Activated T-cell treated with anti-CD3 and anti-CD28 coated beads for 24 hours (primary cell): ENCODE measurements at regions not wholly inside any gene's neighbourhood (a gene's known extent, or its start where the extent isn't known, plus 50 kb on each side); places are given as distances from the start of the nearest gene placed in this dataset.

Experiments
- DNase-seq: peaks from one replicate; pipeline ENCODE4 v3.0.0-alpha.2; 2020; ENCODE audit warnings: low read depth

GRCh38 chr2:18425210-18425703 is 135.2 kb downstream of the RDH14 start:
- no peak for DNase-seq

GRCh38 chr2:18423636-18424035 is 136.8 kb downstream of the RDH14 start:
- DNase-seq = no peak

DNA sequence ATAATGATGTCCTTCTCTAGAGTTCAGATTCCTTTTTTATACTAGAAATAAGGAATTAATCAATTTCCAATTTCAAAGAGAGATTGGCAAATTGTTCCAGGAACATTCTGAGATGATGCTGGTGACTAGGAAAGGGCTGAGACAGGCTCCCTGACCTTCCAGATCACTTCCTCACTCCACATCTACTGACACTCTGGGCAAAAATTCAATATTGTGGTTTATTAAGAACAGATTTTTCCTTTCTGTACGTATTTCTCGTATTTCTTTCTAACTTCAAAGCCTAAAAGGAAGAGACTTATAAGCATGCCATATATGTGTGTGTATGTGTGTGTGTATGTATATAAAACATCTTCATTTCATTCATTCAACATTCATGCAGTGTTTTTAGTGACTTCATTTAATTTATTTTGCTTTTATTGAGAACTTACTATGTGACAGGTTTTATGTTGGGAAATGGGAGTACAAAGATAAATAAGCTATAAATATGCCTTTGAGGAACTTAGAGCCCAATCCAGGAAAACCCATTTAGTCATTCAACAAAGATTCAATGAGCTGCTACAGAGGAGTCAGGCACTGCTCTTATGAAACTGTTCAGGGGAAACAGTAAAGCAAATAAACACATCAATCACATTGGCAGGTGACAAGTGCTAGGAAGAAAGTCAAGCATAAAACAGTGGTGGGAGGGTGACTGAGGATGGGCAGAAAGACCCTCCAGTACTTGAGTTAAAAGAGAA is 137.9 kb downstream of the RDH14 start:
- no peak for DNase-seq

DNA sequence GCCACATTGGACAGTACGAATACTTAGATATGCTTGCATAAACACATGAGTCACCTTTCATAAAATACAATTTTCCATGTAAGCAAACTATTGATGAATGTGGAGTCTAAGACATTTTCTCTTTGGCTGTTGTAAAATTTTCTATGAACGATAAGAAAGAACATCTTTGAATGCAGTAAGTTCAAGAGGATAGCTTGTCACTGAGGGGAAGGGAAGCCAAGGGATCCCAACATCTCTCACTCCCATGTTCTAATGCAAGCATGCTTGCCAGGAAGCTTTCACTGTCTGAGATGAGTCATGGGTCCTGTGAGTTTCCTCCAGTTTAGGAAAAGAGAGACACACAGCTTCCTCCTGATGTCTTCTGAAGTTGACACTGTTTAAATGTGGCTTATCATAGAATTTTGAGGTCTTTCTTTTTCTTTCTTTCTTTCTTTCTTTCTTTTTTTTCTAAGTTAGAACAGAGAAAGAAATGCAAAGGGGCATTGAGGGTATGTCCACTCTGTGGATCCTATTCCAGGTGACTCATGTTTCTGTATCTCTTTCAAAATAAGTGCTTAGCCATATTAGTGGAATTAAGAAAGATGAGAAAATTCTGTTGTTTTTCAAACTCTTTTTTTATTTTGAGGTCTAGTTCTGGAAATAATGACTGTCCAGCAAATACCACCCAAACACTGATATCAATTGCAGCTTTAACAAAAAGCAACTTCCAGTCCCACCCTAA is 146.6 kb downstream of the RDH14 start:
- DNase-seq = no peak

- DNase-seq = no peak
Observed at GRCh38 chr2:18412980-18413675, 147.3 kb downstream of the RDH14 start.

- no peak for DNase-seq
Observed at GRCh38 chr2:18411626-18412025, 148.8 kb downstream of the RDH14 start.

DNA sequence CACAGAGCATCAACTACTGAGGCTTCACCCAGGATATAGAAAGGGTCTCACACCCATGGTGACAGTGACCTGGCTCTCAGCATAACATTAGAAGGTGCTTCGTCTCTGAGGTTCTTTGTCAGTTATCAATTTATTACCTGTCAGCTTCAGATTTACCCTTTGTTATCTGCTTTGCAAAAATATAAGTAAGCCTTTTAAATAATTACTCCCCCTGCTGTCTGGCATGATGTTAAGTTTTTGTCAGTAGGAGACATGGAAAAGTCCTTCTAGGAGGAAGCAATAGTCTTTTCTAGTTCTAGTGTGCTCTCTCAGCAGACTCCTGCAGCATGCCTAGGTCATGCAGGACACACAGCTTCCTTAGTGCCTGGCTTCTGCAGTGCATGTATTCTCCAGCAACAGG is 149.9 kb downstream of the RDH14 start:
- DNase-seq = no peak

DNA sequence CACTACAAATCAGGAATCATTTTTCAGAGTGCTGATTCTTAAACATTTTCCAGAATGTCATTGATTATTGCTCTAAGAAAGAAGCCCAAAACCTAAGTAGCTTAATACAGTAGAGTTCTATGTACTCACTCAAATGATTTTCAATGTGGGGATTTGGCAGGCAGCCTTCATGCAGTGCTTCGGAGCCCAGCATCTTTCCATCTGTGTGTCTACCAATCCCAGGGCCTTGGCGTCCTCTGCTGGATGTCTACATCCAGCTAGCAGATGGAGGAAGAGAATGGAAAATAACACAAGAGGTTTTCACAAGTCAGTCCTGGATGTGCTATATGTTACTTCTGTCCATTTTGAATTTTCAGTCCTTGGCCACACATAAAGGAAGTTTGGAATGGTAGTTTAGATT is 151.8 kb downstream of the RDH14 start:
- DNase-seq = no peak

DNA sequence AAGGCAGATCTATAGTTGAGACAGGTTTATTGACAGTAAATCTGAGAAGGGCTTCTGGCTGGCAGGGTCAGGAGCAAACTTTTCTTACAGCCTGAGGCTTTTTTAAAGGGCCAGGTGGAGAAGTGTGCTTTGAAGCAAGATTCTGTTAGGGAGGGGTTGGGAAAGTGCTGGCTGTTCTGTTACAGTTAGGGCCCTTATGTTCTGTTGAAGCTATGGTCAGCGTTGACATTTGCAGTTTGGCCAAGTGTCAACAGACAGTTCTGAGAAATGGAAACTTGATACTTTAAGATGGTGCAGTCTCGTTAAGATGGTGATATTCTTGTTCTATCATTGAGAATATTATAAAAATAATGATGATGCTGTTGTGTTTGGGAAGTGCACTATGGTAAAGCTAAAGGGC is 154.2 kb downstream of the RDH14 start:
- DNase-seq = no peak

DNA sequence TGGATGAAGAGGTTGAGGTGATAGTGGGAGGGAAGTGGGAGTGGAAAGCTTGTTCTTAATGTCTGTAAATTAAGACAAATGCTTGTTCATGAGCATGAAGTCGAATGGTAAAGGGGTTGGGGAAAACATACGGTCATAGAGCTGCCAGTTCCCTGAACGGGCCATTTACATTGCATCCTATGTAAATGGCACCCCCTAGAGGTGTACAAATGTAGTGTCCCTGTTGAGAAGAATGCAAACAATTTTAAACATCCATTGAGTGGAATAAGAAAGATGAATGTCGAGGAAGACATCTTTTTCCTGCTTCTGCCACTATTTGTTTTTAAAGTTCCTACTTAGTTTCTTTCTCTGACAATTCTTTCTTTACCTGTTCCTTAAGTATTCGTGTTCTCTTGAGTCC is 155.7 kb downstream of the RDH14 start:
- DNase-seq = no peak

- DNase-seq = no peak
Observed at GRCh38 chr2:18403921-18404522, 156.4 kb downstream of the RDH14 start.

- no peak for DNase-seq
Observed at GRCh38 chr2:18402831-18403230, 157.6 kb downstream of the RDH14 start.

DNA sequence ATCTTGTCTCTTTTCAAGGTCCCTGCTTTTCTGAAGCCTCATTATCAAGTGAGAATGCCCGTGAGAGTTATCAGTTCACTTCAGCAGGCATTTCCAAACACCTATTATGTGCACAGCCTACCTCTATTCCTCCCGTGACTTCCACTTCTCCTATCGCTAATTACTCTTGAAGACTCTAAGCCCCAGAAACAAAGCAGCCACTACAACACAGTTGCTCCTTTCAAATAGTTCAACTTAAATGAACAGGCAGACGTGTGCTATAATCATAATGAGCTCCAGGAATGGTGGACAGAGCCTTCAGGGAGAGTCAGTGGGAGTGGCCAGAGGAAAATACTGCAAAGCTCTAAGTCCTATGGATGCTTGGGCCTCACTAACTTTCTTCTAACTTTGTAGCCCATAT is 159.0 kb downstream of the RDH14 start:
- DNase-seq = no peak

DNA sequence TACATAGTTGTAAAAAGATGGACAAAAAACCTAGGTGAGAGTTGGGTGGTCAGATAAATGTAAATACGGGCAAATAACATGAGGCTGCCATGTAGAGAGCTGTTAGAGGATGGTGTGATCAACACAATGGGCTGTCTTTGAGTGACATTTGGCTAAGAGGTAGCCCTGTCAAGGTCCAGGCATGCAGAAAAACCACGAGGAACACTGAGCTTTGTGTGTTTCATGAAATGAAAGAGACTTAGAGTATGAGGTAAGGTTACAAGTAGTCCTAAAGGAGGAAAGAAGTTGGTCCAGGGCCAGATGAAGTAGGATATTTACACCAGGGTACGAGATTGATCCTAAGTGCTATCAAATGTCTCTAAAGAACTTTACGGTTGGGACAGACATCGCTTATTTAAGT is 160.9 kb downstream of the RDH14 start:
- DNase-seq = no peak

- no peak for DNase-seq
Observed at GRCh38 chr2:18398833-18399232, 161.6 kb downstream of the RDH14 start.

DNA sequence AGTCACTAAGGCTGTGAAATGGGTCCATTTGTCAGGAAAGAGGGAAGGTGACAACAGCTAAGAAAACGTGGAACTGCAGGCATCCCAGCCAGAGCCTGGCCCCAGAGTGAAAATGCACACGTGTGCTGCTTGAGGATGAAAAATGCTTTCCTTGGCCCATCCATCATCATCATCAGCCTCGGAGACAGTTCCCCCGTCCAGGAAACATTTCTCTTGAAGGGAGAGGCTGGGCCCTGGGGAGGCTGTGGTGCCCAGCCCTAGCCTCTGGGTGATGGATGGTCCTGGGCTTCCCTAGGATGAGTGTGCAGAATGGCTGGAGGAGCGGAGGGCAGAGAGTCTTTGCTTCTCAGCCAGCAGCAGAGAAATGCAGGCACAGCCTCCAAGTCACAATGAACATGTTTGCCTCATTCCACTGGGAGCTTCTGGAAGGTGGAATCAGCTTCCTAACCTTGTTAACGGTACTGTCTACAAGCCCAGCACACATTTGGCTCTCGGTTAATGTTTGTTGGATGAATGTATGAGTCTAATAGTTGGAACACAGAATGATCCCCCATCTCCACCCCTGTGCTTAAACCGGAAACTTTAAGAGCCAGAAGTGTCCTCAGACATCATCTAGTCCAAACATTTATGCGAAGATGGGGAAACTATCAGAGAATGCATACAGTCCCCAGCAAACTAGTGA is 164.0 kb downstream of the RDH14 start:
- DNase-seq = no peak

- no peak for DNase-seq
Observed at GRCh38 chr2:18395555-18395954, 164.9 kb downstream of the RDH14 start.

DNA sequence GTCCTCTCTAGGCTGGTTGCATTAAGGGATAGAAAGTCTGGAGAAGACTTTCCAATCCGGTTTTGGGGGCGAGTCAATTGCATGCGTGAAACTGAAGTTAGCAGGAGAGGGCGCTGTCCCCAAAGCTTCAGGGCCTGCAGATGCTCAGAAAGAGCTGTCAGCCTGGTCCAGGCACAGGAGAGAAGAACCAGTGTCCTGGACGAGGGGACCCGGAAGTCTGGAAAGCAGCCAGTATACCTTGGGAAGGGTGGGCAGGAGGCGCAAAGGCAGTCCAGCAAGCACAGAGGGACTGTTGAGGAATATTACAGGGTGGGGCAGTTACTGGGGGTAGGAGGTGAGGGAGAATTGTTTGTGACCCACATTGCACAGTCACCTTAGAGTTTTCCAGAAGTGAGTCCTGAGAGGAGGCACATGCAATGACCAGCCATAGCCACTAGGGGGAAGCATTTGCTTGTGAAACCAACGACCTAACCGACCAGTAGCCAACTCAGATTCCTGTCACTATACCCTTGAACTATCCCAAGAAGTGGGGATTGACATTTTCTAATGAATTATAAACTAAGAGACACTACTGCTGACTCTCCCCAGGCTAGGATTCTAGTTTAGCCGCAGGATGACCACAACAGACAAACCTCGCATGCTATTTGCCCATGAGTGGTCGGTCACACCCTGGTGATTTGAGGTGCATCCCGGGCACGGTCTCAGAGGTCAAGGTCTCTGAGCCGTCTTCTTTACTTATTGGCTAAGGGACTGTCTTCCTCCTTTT is 172.8 kb downstream of the RDH14 start:
- peak; percentile 40 for DNase-seq

- no peak for DNase-seq
Observed at GRCh38 chr2:18384242-18384641, 176.2 kb downstream of the RDH14 start.

- no peak for DNase-seq
Observed at GRCh38 chr2:18381386-18381785, 179.1 kb downstream of the RDH14 start.

- no peak for DNase-seq
Observed at GRCh38 chr2:18380321-18380720, 180.1 kb downstream of the RDH14 start.
